AG09309 (cell line): ENCODE measurements at regions not wholly inside any gene's neighbourhood (a gene's known extent, or its start where the extent isn't known, plus 50 kb on each side); places are given as distances from the start of the nearest gene placed in this dataset.
A peak's percentile ranks its signal among the peaks of the same experiment; 100 is the strongest.

Experiments used
- DNase-seq: peaks from one replicate; pipeline ENCODE4 v3.0.0-alpha.2; 2010; ENCODE audit warnings: low read depth
- H3K4me3 ChIP-seq: 2 replicates; pipeline ENCODE4 v1.5.1; 2011; ENCODE audit warnings: mild to moderate bottlenecking, low read depth, low read length, moderate library complexity; ENCODE audit not compliant: control insufficient read depth
- CTCF ChIP-seq: IDR thresholded peaks from 2 replicates; pipeline ENCODE4 v1.5.1; 2011; ENCODE audit warnings: mild to moderate bottlenecking, low read depth, low read length, inconsistent platforms; ENCODE audit not compliant: insufficient read depth, control insufficient read depth; ENCODE audit errors: missing control alignments

- TF ChIP-seq CTCF: no peak
- H3K4me3 ChIP-seq: no peak overlapping the region
- DNase-seq: no peak
Measured at GRCh38 chr4:85078016-85078415, 111.5 kb upstream of the WDFY3 start.

GRCh38 chr4:85081196-85081595, 114.7 kb upstream of the WDFY3 start:
- no peak overlapping the region for H3K4me3 ChIP-seq
- no peak for TF ChIP-seq CTCF
- DNase-seq: no peak

- peak; percentile 75 for TF ChIP-seq CTCF
- H3K4me3 ChIP-seq: no peak overlapping the region
Measured at GRCh38 chr4:85084371-85085094, 118.0 kb upstream of the WDFY3 start.

GRCh38 chr4:85086721-85087120, 120.2 kb upstream of the WDFY3 start:
- no peak for DNase-seq
- no peak overlapping the region for H3K4me3 ChIP-seq
- no peak for TF ChIP-seq CTCF

More at GRCh38 chr4:85084371-85085094, 118.0 kb upstream of the WDFY3 start:
- DNase-seq: peak; percentile 48

GRCh38 chr4:85092536-85092935, 126.0 kb upstream of the WDFY3 start:
- no peak overlapping the region for H3K4me3 ChIP-seq
- no peak for TF ChIP-seq CTCF
- DNase-seq: no peak

- no peak for DNase-seq
- no peak overlapping the region for H3K4me3 ChIP-seq
- TF ChIP-seq CTCF: no peak
Measured at GRCh38 chr4:85092943-85093342, 126.5 kb upstream of the WDFY3 start.
